H1 (cell line): ENCODE measurements at regions not wholly inside any gene's neighbourhood (a gene's known extent, or its start where the extent isn't known, plus 50 kb on each side); places are given as distances from the start of the nearest gene placed in this dataset.

Source experiments
- CTCF ChIA-PET: fragments of 300-600 bp; sonication (Branson Sonifier 250); formaldehyde crosslinking; loops from one replicate; lab custom pipeline; 2021; ENCODE audit not compliant: partially characterized antibody; lab: Charles Lee
- POLR2A ChIA-PET: fragments of 300-600 bp; sonication (Branson Sonifier 250); formaldehyde crosslinking; loops from one replicate; lab custom pipeline; 2021; ENCODE audit warnings: inconsistent platforms; ENCODE audit not compliant: partially characterized antibody; lab: Charles Lee
- DNase-seq, 2 experiments: peaks; one replicate each; pipeline versions ENCODE4 v3.0.0 to v3.0.0-alpha.2; 2010 to 2022; ENCODE audit warnings: low spot score in 2 of 2, low read depth in 1 of 2, mixed read lengths in 1 of 2
- FAIRE-seq: peaks from 2 replicates; lab custom pipeline; 2011; peaks lifted over from hg19 to GRCh38; lab: Jason Lieb, UNC
- H2AFZ ChIP-seq: 2 replicates; pipeline ENCODE4 v1.8.1; 2012; ENCODE audit warnings: low read length, inconsistent platforms
- H2AK5ac ChIP-seq: 2 replicates; pipeline ENCODE4 v1.6.1; 2013; ENCODE audit warnings: low read depth, low read length
- H2BK120ac ChIP-seq: replicated peaks from 2 replicates; pipeline ENCODE3; 2013; ENCODE audit warnings: low read depth, low read length, inconsistent platforms
- H2BK12ac ChIP-seq: 2 replicates; pipeline ENCODE4 v1.6.1; 2013; ENCODE audit warnings: low read depth, low read length
- H2BK15ac ChIP-seq: 2 replicates; pipeline ENCODE4 v1.6.1; 2013; ENCODE audit warnings: low read length
- H2BK20ac ChIP-seq: 2 replicates; pipeline ENCODE4 v1.6.1; 2013; ENCODE audit warnings: low read length
- H2BK5ac ChIP-seq: 2 replicates; pipeline ENCODE4 v1.6.1; 2013; ENCODE audit warnings: low read depth, low read length
- H3K14ac ChIP-seq: 2 replicates; pipeline ENCODE4 v1.6.1; 2013; ENCODE audit warnings: inconsistent platforms; ENCODE audit not compliant: insufficient read length
- H3K18ac ChIP-seq: 2 replicates; pipeline ENCODE4 v1.6.1; 2013; ENCODE audit warnings: low read length; ENCODE audit errors: extremely low read depth
- H3K23ac ChIP-seq: 2 replicates; pipeline ENCODE4 v1.6.1; 2013; ENCODE audit warnings: inconsistent platforms; ENCODE audit not compliant: insufficient read length
- H3K23me2 ChIP-seq: 2 replicates; pipeline ENCODE4 v1.6.1; 2013; ENCODE audit warnings: low read depth, low read length
- H3K27ac ChIP-seq: 2 replicates; pipeline ENCODE4 v1.6.1; 2011; ENCODE audit warnings: low read depth, low read length, inconsistent platforms
- H3K27me3 ChIP-seq, 4 experiments: replicated peaks in 1 of 4; 1 replicate in 1 of 4; 2 replicates in 3 of 4; pipeline versions ENCODE4 v1.6.1 to v1.8.1; 2011 to 2013; ENCODE audit warnings: low read length in 3 of 4, mild to moderate bottlenecking in 3 of 4, inconsistent platforms in 2 of 4, mixed read lengths in 2 of 4, moderate library complexity in 1 of 4; ENCODE audit not compliant: control insufficient read depth in 3 of 4, insufficient read depth in 3 of 4; ENCODE audit errors: extremely low read depth in 1 of 4
- H3K36me3 ChIP-seq, 4 experiments: 2 replicates each; pipeline versions ENCODE4 v1.6.1 to v1.8.1; 2011 to 2013; ENCODE audit warnings: mild to moderate bottlenecking in 4 of 4, low read length in 3 of 4, moderate library complexity in 2 of 4, control low read depth in 1 of 4, inconsistent platforms in 1 of 4; ENCODE audit not compliant: insufficient read depth in 4 of 4, control insufficient read depth in 2 of 4
- H3K4ac ChIP-seq: replicated peaks from 2 replicates; pipeline ENCODE3; 2013; ENCODE audit warnings: low read length, low read depth, mixed read lengths, inconsistent platforms; ENCODE audit not compliant: insufficient read length
- H3K4me1 ChIP-seq, 4 experiments: replicated peaks in 1 of 4; 1 replicate in 1 of 4; 2 replicates in 3 of 4; pipeline versions ENCODE4 v1.6.1 to v1.8.1; 2011 to 2013; ENCODE audit warnings: low read length in 3 of 4, inconsistent platforms in 2 of 4, mixed read lengths in 1 of 4; ENCODE audit not compliant: insufficient read depth in 4 of 4, control insufficient read depth in 3 of 4
- H3K4me2 ChIP-seq, 2 experiments: 2 replicates each; pipeline versions ENCODE4 v1.6.1 to v1.8.1; 2011 to 2013; ENCODE audit warnings: low read depth in 2 of 2, low read length in 2 of 2, control low read depth in 1 of 2, inconsistent platforms in 1 of 2, mild to moderate bottlenecking in 1 of 2; ENCODE audit not compliant: insufficient read depth in 1 of 2
- H3K4me3 ChIP-seq, 4 experiments: fragments of 200-600, 300-600 bp in 1 of 4; sonication (generic), shearing (Covaris generic), sonication (Bioruptor Twin) in 1 of 4; 2 replicates each; pipeline versions ENCODE4 v1.5.1 to v1.8.1; 2011 to 2016; ENCODE audit warnings: low read length in 4 of 4, low read depth in 3 of 4, control low read depth in 2 of 4, inconsistent platforms in 2 of 4, mild to moderate bottlenecking in 2 of 4, mixed read lengths in 1 of 4, moderate library complexity in 1 of 4; ENCODE audit not compliant: insufficient read depth in 2 of 4; ENCODE audit errors: extremely low read depth in 1 of 4
- H3K56ac ChIP-seq: replicated peaks from 2 replicates; pipeline ENCODE3; 2013; ENCODE audit warnings: low read depth, mild to moderate bottlenecking, mixed read lengths, low read length, inconsistent platforms; ENCODE audit not compliant: insufficient read length
- H3K79me1 ChIP-seq: 2 replicates; pipeline ENCODE4 v1.6.1; 2013; ENCODE audit warnings: low read depth, low read length, control low read depth
- H3K79me2 ChIP-seq, 2 experiments: 2 replicates each; pipeline versions ENCODE4 v1.6.1 to v1.8.1; 2012 to 2013; ENCODE audit warnings: low read length in 2 of 2, mild to moderate bottlenecking in 2 of 2, inconsistent platforms in 1 of 2; ENCODE audit not compliant: insufficient read depth in 2 of 2, control insufficient read depth in 1 of 2
- H3K9ac ChIP-seq, 4 experiments: replicated peaks in 1 of 4; 1 replicate in 1 of 4; 2 replicates in 3 of 4; pipeline versions ENCODE4 v1.6.1 to v1.8.1; 2011 to 2013; ENCODE audit warnings: low read depth in 3 of 4, low read length in 3 of 4, control low read depth in 2 of 4, mild to moderate bottlenecking in 2 of 4, moderate library complexity in 2 of 4, inconsistent platforms in 1 of 4; ENCODE audit errors: extremely low read depth in 1 of 4
- H3K9me3 ChIP-seq, 2 experiments: 2 replicates each; pipeline versions ENCODE4 v1.6.1 to v1.8.1; 2012 to 2013; ENCODE audit warnings: mild to moderate bottlenecking in 2 of 2, moderate library complexity in 2 of 2, control low read depth in 1 of 2, inconsistent platforms in 1 of 2, low read depth in 1 of 2, low read length in 1 of 2, mixed read lengths in 1 of 2; ENCODE audit not compliant: insufficient read depth in 2 of 2
- H4K20me1 ChIP-seq, 2 experiments: replicated peaks in 1 of 2; 2 replicates each; pipeline versions ENCODE3 to v1.8.1; 2011 to 2013; ENCODE audit warnings: inconsistent platforms in 2 of 2, low read length in 2 of 2, mild to moderate bottlenecking in 1 of 2; ENCODE audit not compliant: insufficient read depth in 2 of 2, control insufficient read depth in 1 of 2
- H4K5ac ChIP-seq: 2 replicates; pipeline ENCODE4 v1.6.1; 2013; ENCODE audit warnings: low read length, low read depth, mixed read lengths, inconsistent platforms; ENCODE audit not compliant: insufficient read length
- H4K8ac ChIP-seq: 2 replicates; pipeline ENCODE4 v1.8.0; 2013; ENCODE audit warnings: mild to moderate bottlenecking, moderate library complexity, low read length, inconsistent platforms; ENCODE audit not compliant: insufficient read depth; ENCODE audit errors: extremely low read depth
- H4K91ac ChIP-seq: replicated peaks from 2 replicates; pipeline ENCODE3; 2013; ENCODE audit warnings: low read length, mixed read lengths, inconsistent platforms; ENCODE audit not compliant: insufficient read length
- BCL11A ChIP-seq, 2 experiments: IDR thresholded peaks; one replicate each; pipeline ENCODE4 v1.6.1; 2011; ENCODE audit warnings: low read depth in 2 of 2, low read length in 2 of 2, mild to moderate bottlenecking in 2 of 2
- BRCA1 ChIP-seq: IDR thresholded peaks from 2 replicates; pipeline ENCODE4 v1.6.1; 2012; ENCODE audit warnings: low read depth, low read length, improper control_type of control experiment
- HDAC6 ChIP-seq: IDR thresholded peaks from one replicate; pipeline ENCODE4 v1.7.1; 2012; ENCODE audit warnings: low read depth, mild to moderate bottlenecking, inconsistent platforms, low read length, moderate library complexity
- KDM4A ChIP-seq: IDR thresholded peaks from one replicate; pipeline ENCODE4 v1.7.1; 2012; ENCODE audit warnings: low read depth, mild to moderate bottlenecking, moderate library complexity, low read length, inconsistent platforms; ENCODE audit not compliant: severe bottlenecking
- PHF8 ChIP-seq: fragments of 200-600 bp; sonication (generic); conservative IDR thresholded peaks from 2 replicates; pipeline ENCODE4 v1.7.1; 2012; ENCODE audit warnings: low read depth, mild to moderate bottlenecking, inconsistent platforms, low read length, moderate library complexity
- POLR2A ChIP-seq, 2 experiments: IDR thresholded peaks; 1 replicate in 1 of 2; 2 replicates in 1 of 2; pipeline ENCODE4 v1.6.1; 2011; ENCODE audit warnings: low read depth in 2 of 2, low read length in 2 of 2, mild to moderate bottlenecking in 2 of 2; ENCODE audit errors: control extremely low read depth in 1 of 2
- POU5F1 ChIP-seq: IDR thresholded peaks from 2 replicates; pipeline ENCODE4 v1.6.1; 2011; ENCODE audit warnings: low read depth, mild to moderate bottlenecking, low read length, moderate library complexity
- SAP30 ChIP-seq: fragments of 300-600 bp; sonication (generic); IDR thresholded peaks from 2 replicates; pipeline ENCODE4 v1.7.1; 2012; ENCODE audit warnings: low read length, moderate library complexity, mild to moderate bottlenecking, inconsistent platforms; ENCODE audit not compliant: insufficient read depth, insufficient replicate concordance
- SP1 ChIP-seq: IDR thresholded peaks from 2 replicates; pipeline ENCODE4 v1.6.1; 2011; ENCODE audit warnings: low read depth, low read length
- SRF ChIP-seq: IDR thresholded peaks from 2 replicates; pipeline ENCODE4 v1.6.1; 2011; ENCODE audit warnings: mild to moderate bottlenecking, low read depth, low read length, moderate library complexity
- WGBS, 2 experiments: shearing (Covaris generic) in 1 of 2; methylation state at CpG; one replicate each; pipeline versions ENCODE4 v1.1.6 to v1.1.7; 2013 to 2015; ENCODE audit warnings: low lambda C conversion rate in 2 of 2, mixed read lengths in 2 of 2, inconsistent platforms in 1 of 2, low coverage in 1 of 2, missing lambda C conversion rate in 1 of 2; ENCODE audit not compliant: insufficient replicate concordance in 2 of 2, insufficient coverage in 1 of 2, insufficient read length in 1 of 2; ENCODE audit errors: extremely low coverage in 1 of 2, missing lambda C conversion rate in 1 of 2; 5-methylcytosine and 5-hydroxymethylcytosine counted together
- TF ChIP-seq, protein P1 (sequence below): IDR thresholded peaks from 2 replicates; pipeline ENCODE4 v1.6.1; 2012; ENCODE audit warnings: inconsistent platforms

DNA sequence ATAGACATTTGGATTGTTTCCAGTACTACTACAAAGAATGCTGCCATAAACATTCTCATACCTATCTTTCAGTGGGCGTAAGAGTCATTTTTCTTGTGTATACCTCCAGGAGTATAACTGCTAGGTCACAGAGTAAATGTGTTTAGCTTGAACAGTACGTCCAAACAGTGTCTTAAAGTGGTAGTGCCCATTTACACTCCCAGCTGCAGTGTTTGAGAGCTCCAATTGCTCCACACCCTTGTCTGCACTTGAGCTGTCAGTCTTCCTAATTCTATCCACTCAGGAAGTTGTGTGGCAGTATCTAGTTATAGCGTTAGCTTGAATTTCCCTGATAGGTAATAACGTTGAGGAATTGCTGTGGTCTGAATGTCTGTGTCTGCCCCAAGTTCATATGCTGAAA lies 404.7 kb upstream of the PPP2R3A start:
- CTCF ChIA-PET, result no interaction called here
- H3K4me2 ChIP-seq, result no peak overlapping the region
- H3K9me3 ChIP-seq, result no peaks in the 10 kb centered on the region
- H4K5ac ChIP-seq, result no peak overlapping the region
- H2BK120ac ChIP-seq, result no peak overlapping the region
- H2BK12ac ChIP-seq, result no peak overlapping the region
- no peak overlapping the region for H3K9ac ChIP-seq
- no peak overlapping the region for H3K4me3 ChIP-seq
- no peaks in the 10 kb centered on the region for H3K27me3 ChIP-seq
- no peak overlapping the region for H4K91ac ChIP-seq
- H3K27ac ChIP-seq, result no peak overlapping the region
- H4K20me1 ChIP-seq, result no peaks in the 10 kb centered on the region
- POLR2A ChIA-PET, result interaction anchor here (0.8 kb wide), 1 partner anchor 11 kb away, joined by 3 read pairs; no protein-coding TSS in a partner anchor
- WGBS, 2 experiments, result 84% methylated on average over 4 of the region's 4 CpGs; no CpG with 5 or more reads in 1 of the 2 experiments
- no peak overlapping the region for H3K23ac ChIP-seq
- TF ChIP-seq BRCA1 (no peak), KDM4A (no peak), SRF (no peak), POLR2A (IDR thresholded peaks at IDR 0.05; ENCODE audit: control extremely low read depth in 1 of 2, low read depth in 2 of 2, low read length in 2 of 2) (no peak), HDAC6 (no peak), BCL11A (IDR thresholded peaks at IDR 0.05; ENCODE audit: low read depth in 2 of 2, low read length in 2 of 2) (no peak), PHF8 (no peak), POU5F1 (no peak), SAP30 (no peak), SP1 (no peak)
- TF ChIP-seq, protein P1, sequence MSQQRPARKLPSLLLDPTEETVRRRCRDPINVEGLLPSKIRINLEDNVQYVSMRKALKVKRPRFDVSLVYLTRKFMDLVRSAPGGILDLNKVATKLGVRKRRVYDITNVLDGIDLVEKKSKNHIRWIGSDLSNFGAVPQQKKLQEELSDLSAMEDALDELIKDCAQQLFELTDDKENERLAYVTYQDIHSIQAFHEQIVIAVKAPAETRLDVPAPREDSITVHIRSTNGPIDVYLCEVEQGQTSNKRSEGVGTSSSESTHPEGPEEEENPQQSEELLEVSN, result no peak
- no peak overlapping the region for H4K8ac ChIP-seq
- H2BK15ac ChIP-seq, result no peak overlapping the region
- H3K23me2 ChIP-seq, result no peaks in the 10 kb centered on the region
- H2AFZ ChIP-seq, result no peak overlapping the region
- no peak overlapping the region for H2BK5ac ChIP-seq
- H3K4me1 ChIP-seq, result no peaks in the 10 kb centered on the region
- no peaks in the 10 kb centered on the region for H3K36me3 ChIP-seq
- no peak overlapping the region for H3K56ac ChIP-seq
- FAIRE-seq (no peak), DNase-seq (no peak)
- no peak overlapping the region for H2BK20ac ChIP-seq
- H3K4ac ChIP-seq, result no peak overlapping the region
- no peaks in the 10 kb centered on the region for H3K79me1 ChIP-seq
- no peak overlapping the region for H3K14ac ChIP-seq
- H3K18ac ChIP-seq, result no peak overlapping the region
- H3K79me2 ChIP-seq, result no peaks in the 10 kb centered on the region
- no peak overlapping the region for H2AK5ac ChIP-seq
